B cell (primary cell): ENCODE measurements at regions not wholly inside any gene's neighbourhood (a gene's known extent, or its start where the extent isn't known, plus 50 kb on each side); places are given as distances from the start of the nearest gene placed in this dataset.
A peak's percentile ranks its signal among the peaks of the same experiment; 100 is the strongest.

Source experiments
- ATAC-seq: fragments of 200-7000 bp; cut with Tn5 transposase; one replicate; pipeline ENCODE4 v1.10.0; 2021; ENCODE audit warnings: low read depth, mild to moderate bottlenecking, moderate number of reproducible peaks, moderate library complexity
- CTCF ChIA-PET: fragments of 350-600 bp; sonication (Branson Sonifier 250); formaldehyde crosslinking; loops from one replicate; lab custom pipeline; 2021; ENCODE audit warnings: antibody characterized with exemption, inconsistent platforms; lab: Charles Lee
- POLR2A ChIA-PET: fragments of 350-600 bp; sonication (Branson Sonifier 250); formaldehyde crosslinking; loops from one replicate; lab custom pipeline; 2021; ENCODE audit warnings: antibody characterized with exemption; lab: Charles Lee
- DNase-seq: peaks from one replicate; pipeline ENCODE4 v3.0.0; 2013
- H2AFZ ChIP-seq: 2 replicates; pipeline ENCODE4 v1.6.1; 2012; ENCODE audit warnings: mild to moderate bottlenecking, low read depth, low read length; ENCODE audit not compliant: insufficient read depth, poor library complexity, severe bottlenecking
- H3K27ac ChIP-seq, 2 donors: 1 replicate in 1 of 2; 2 replicates in 1 of 2; pipeline ENCODE4 v1.5.1; 2012 to 2013; ENCODE audit warnings: low read length in 2 of 2, mild to moderate bottlenecking in 2 of 2, moderate library complexity in 1 of 2
- H3K27me3 ChIP-seq, 4 experiments: fragments of 200-600 bp in 1 of 4; sonication (generic) in 1 of 4; replicated peaks in 1 of 4; 1 replicate in 2 of 4; 2 replicates in 2 of 4; pipeline versions ENCODE4 v1.6.1 to v1.7.0; 2013 to 2016; ENCODE audit warnings: low read length in 3 of 4, mild to moderate bottlenecking in 2 of 4, mixed read lengths in 1 of 4, moderate library complexity in 1 of 4; ENCODE audit not compliant: insufficient read depth in 4 of 4, control insufficient read depth in 3 of 4; ENCODE audit errors: control extremely low read depth in 1 of 4
- H3K36me3 ChIP-seq, 2 experiments: replicated peaks in 1 of 2; 1 replicate in 1 of 2; 2 replicates in 1 of 2; pipeline versions ENCODE4 v1.6.1 to v1.7.1; 2013; ENCODE audit warnings: low read length in 1 of 2; ENCODE audit not compliant: insufficient read depth in 2 of 2, control insufficient read depth in 1 of 2; ENCODE audit errors: control extremely low read depth in 1 of 2, extremely low read depth in 1 of 2
- H3K4me1 ChIP-seq, 2 donors: fragments of 200-600 bp in 1 of 2; sonication (generic) in 1 of 2; 1 replicate in 1 of 2; 2 replicates in 1 of 2; pipeline versions ENCODE4 v1.5.1 to v1.6.1; 2013 to 2017; ENCODE audit warnings: low read length in 2 of 2; ENCODE audit not compliant: control insufficient read depth in 2 of 2, insufficient read depth in 2 of 2
- H3K4me2 ChIP-seq: replicated peaks from 2 replicates; pipeline ENCODE3; 2012; ENCODE audit warnings: mild to moderate bottlenecking, low read depth, low read length; ENCODE audit not compliant: poor library complexity, severe bottlenecking
- H3K4me3 ChIP-seq, 5 experiments: fragments of 200-600 bp in 1 of 5; sonication (generic) in 1 of 5; 1 replicate in 3 of 5; 2 replicates in 2 of 5; pipeline versions ENCODE4 v1.5.1 to v1.7.0; 2011 to 2016; ENCODE audit warnings: low read length in 4 of 5, mild to moderate bottlenecking in 4 of 5, low read depth in 2 of 5, control low read depth in 1 of 5, moderate library complexity in 1 of 5; ENCODE audit not compliant: insufficient read depth in 1 of 5; ENCODE audit errors: control extremely low read depth in 1 of 5, extremely low read depth in 1 of 5
- H3K79me2 ChIP-seq: fragments of 200-600 bp; sonication (generic); one replicate; pipeline ENCODE4 v1.6.0; 2016; ENCODE audit warnings: low read length; ENCODE audit not compliant: control insufficient read depth, insufficient read depth
- H3K9ac ChIP-seq: fragments of 200-600 bp; sonication (generic); 2 replicates; pipeline ENCODE4 v1.6.1; 2017; ENCODE audit warnings: mild to moderate bottlenecking, low read length, moderate library complexity
- H3K9me3 ChIP-seq, 3 donors: one replicate each; pipeline versions ENCODE4 v1.6.1 to v1.7.1; 2013; ENCODE audit warnings: low read length in 2 of 3; ENCODE audit not compliant: control insufficient read depth in 2 of 3, insufficient read depth in 1 of 3; ENCODE audit errors: control extremely low read depth in 1 of 3
- H4K20me1 ChIP-seq: 2 replicates; pipeline ENCODE4 v1.6.0; 2012; ENCODE audit warnings: mild to moderate bottlenecking, low read length; ENCODE audit not compliant: insufficient read depth, control insufficient read depth, poor library complexity, severe bottlenecking
- H3K27ac Mint-ChIP-seq: one replicate; pipeline ENCODE4 v1.8.0; 2021; ENCODE audit warnings: mixed read lengths
- H3K27me3 Mint-ChIP-seq: one replicate; pipeline ENCODE4 v1.8.0; 2021; ENCODE audit warnings: mixed read lengths
- H3K4me1 Mint-ChIP-seq: one replicate; pipeline ENCODE4 v1.8.0; 2021; ENCODE audit warnings: mixed read lengths
- H3K4me3 Mint-ChIP-seq: one replicate; pipeline ENCODE4 v1.8.0; 2021; ENCODE audit warnings: mixed read lengths
- H3K9me3 Mint-ChIP-seq: one replicate; pipeline ENCODE4 v1.8.0; 2022; ENCODE audit warnings: mixed read lengths; ENCODE audit not compliant: insufficient read depth
- EZH2 ChIP-seq: IDR thresholded peaks from 2 replicates; pipeline ENCODE4 v1.6.1; 2012; ENCODE audit warnings: borderline replicate concordance, low read depth, mild to moderate bottlenecking, moderate library complexity, low read length; ENCODE audit not compliant: insufficient read depth, poor library complexity, severe bottlenecking
- WGBS: methylation state at CpG from one replicate; pipeline ENCODE4 v1.1.5; 2013; ENCODE audit warnings: missing lambda C conversion rate; ENCODE audit not compliant: insufficient coverage; 5-methylcytosine and 5-hydroxymethylcytosine counted together
- intact Hi-C: fragments of 100-400 bp; cut with micrococcal nuclease; formaldehyde crosslinking; loops from one replicate; pipeline ENCODE4 v1.10.0; 2022
- TF ChIP-seq, protein P1 (sequence below): fragments of 200-600 bp; IDR thresholded peaks from one replicate; pipeline ENCODE4 v1.8.0; 2022; ENCODE audit warnings: antibody characterized with exemption, mild to moderate bottlenecking

GRCh38 chr10:16116404-16117304 is 256.3 kb upstream of the MINDY3 start:
- Mint-ChIP-seq H3K4me3 (no peak overlapping the region), H3K4me1 (no peaks in the 10 kb centered on the region), H3K9me3 (no peaks in the 10 kb centered on the region), H3K27me3 (no peaks in the 10 kb centered on the region), H3K27ac (no peak overlapping the region)
- H3K9ac ChIP-seq: no peak overlapping the region
- H3K27me3 ChIP-seq: no peaks in the 10 kb centered on the region
- H3K36me3 ChIP-seq: no peaks in the 10 kb centered on the region
- no peaks in the 10 kb centered on the region for H3K4me1 ChIP-seq
- CTCF ChIA-PET: no interaction called here
- no peak for TF ChIP-seq EZH2
- TF ChIP-seq, protein P1, sequence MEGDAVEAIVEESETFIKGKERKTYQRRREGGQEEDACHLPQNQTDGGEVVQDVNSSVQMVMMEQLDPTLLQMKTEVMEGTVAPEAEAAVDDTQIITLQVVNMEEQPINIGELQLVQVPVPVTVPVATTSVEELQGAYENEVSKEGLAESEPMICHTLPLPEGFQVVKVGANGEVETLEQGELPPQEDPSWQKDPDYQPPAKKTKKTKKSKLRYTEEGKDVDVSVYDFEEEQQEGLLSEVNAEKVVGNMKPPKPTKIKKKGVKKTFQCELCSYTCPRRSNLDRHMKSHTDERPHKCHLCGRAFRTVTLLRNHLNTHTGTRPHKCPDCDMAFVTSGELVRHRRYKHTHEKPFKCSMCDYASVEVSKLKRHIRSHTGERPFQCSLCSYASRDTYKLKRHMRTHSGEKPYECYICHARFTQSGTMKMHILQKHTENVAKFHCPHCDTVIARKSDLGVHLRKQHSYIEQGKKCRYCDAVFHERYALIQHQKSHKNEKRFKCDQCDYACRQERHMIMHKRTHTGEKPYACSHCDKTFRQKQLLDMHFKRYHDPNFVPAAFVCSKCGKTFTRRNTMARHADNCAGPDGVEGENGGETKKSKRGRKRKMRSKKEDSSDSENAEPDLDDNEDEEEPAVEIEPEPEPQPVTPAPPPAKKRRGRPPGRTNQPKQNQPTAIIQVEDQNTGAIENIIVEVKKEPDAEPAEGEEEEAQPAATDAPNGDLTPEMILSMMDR: peak; percentile 21
- no peak overlapping the region for H3K4me2 ChIP-seq
- DNase-seq (no peak), ATAC-seq (no peak)
- H4K20me1 ChIP-seq: no peaks in the 10 kb centered on the region
- H3K27ac ChIP-seq: no peak overlapping the region
- intact Hi-C loops: no loop called here
- no peaks in the 10 kb centered on the region for H3K9me3 ChIP-seq
- H3K4me3 ChIP-seq: no peak overlapping the region
- POLR2A ChIA-PET: no interaction called here
- no peaks in the 10 kb centered on the region for H3K79me2 ChIP-seq
- no peak overlapping the region for H2AFZ ChIP-seq
- WGBS: 100% methylated on average over 1 of the region's 11 CpGs

- no peak for ATAC-seq
- no peak overlapping the region for H2AFZ ChIP-seq
- Mint-ChIP-seq H3K27me3 (no peaks in the 10 kb centered on the region), H3K4me1 (no peaks in the 10 kb centered on the region), H3K9me3 (no peaks in the 10 kb centered on the region), H3K27ac (no peak overlapping the region), H3K4me3 (no peak overlapping the region)
- no peaks in the 10 kb centered on the region for H3K79me2 ChIP-seq
- no peak overlapping the region for H3K27ac ChIP-seq
- H3K27me3 ChIP-seq: no peaks in the 10 kb centered on the region
- H4K20me1 ChIP-seq: no peaks in the 10 kb centered on the region
- CTCF ChIA-PET: no interaction called here
- no peaks in the 10 kb centered on the region for H3K4me1 ChIP-seq
- TF ChIP-seq, protein P1: no peak
- no peak for TF ChIP-seq EZH2
- H3K4me3 ChIP-seq: no peak overlapping the region
- no peak overlapping the region for H3K9ac ChIP-seq
- intact Hi-C loops: no loop called here
- H3K36me3 ChIP-seq: no peaks in the 10 kb centered on the region
- DNase-seq: no peak
- no peak overlapping the region for H3K4me2 ChIP-seq
- POLR2A ChIA-PET: no interaction called here
- H3K9me3 ChIP-seq: no peaks in the 10 kb centered on the region
- no CpG with 5 or more reads among the region's 4 CpGs for WGBS
These were observed 257.0 kb upstream of the MINDY3 start for GRCh38 chr10:16117305-16117695.
